Colonic mucosa (tissue), 4 donors: ENCODE measurements at regions not wholly inside any gene's neighbourhood (a gene's known extent, or its start where the extent isn't known, plus 50 kb on each side); places are given as distances from the start of the nearest gene placed in this dataset.

Experiments used
- DNase-seq: peaks from one replicate; pipeline ENCODE4 v3.0.0-alpha.2; 2020
- H3K27ac ChIP-seq: fragments of 200-600 bp; one replicate; pipeline ENCODE4 v1.8.0; 2021
- H3K27me3 ChIP-seq: fragments of 200-600 bp; one replicate; pipeline ENCODE4 v1.8.0; 2021
- H3K36me3 ChIP-seq: fragments of 200-600 bp; one replicate; pipeline ENCODE4 v1.8.0; 2021
- H3K4me1 ChIP-seq: fragments of 200-600 bp; one replicate; pipeline ENCODE4 v1.8.0; 2021; ENCODE audit warnings: mild to moderate bottlenecking
- H3K4me3 ChIP-seq: fragments of 200-600 bp; one replicate; pipeline ENCODE4 v1.8.0; 2021
- H3K9ac ChIP-seq, 2 donors: one replicate each; pipeline ENCODE4 v1.7.0; 2013; ENCODE audit warnings: control low read depth in 2 of 2, low read depth in 2 of 2, low read length in 2 of 2
- H3K9me3 ChIP-seq: fragments of 200-600 bp; one replicate; pipeline ENCODE4 v1.8.0; 2021
- intact Hi-C: fragments of 100-400 bp; cut with DNase I; formaldehyde crosslinking; loops from one replicate; pipeline ENCODE4 v1.14.1; 2022
- TF ChIP-seq, protein P1 (sequence below): fragments of 200-600 bp; IDR thresholded peaks from one replicate; pipeline ENCODE4 v1.8.0; 2022; ENCODE audit warnings: antibody characterized with exemption, mild to moderate bottlenecking
- donor health status: healthy.
- donor health status: DM: no; HTN: no; CAD: no.
- donor health status: DM: no; HTN: no; CAD: no.

DNA sequence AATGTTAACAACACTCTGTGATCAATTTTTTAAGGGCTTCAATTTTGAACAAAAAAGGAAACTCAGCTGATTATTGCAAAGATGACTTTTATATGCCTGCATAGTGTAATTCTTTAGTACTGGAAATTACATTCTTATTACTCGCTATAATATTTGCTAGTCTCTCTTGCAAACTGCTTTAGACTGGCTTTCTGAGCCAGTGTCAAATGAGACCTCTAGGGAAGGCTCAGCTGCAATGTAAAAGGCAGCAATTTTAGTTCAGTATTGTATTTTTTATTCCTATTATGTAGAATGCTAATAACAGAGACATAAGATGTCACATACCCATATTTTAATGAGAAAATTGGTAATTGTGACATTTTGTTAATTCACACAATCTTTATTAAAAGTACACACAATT lies 338.1 kb upstream of the LYPLAL1 start:
- TF ChIP-seq, protein P1, sequence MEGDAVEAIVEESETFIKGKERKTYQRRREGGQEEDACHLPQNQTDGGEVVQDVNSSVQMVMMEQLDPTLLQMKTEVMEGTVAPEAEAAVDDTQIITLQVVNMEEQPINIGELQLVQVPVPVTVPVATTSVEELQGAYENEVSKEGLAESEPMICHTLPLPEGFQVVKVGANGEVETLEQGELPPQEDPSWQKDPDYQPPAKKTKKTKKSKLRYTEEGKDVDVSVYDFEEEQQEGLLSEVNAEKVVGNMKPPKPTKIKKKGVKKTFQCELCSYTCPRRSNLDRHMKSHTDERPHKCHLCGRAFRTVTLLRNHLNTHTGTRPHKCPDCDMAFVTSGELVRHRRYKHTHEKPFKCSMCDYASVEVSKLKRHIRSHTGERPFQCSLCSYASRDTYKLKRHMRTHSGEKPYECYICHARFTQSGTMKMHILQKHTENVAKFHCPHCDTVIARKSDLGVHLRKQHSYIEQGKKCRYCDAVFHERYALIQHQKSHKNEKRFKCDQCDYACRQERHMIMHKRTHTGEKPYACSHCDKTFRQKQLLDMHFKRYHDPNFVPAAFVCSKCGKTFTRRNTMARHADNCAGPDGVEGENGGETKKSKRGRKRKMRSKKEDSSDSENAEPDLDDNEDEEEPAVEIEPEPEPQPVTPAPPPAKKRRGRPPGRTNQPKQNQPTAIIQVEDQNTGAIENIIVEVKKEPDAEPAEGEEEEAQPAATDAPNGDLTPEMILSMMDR = no peak
- Histone ChIP-seq H3K9ac (no peak overlapping the region), H3K9me3 (no peaks in the 10 kb centered on the region), H3K27me3 (no peaks in the 10 kb centered on the region), H3K36me3 (no peaks in the 10 kb centered on the region), H3K27ac (no peak overlapping the region), H3K4me1 (no peaks in the 10 kb centered on the region), H3K4me3 (no peak overlapping the region)
- no peak for DNase-seq
- intact Hi-C loops = no loop called here

DNA sequence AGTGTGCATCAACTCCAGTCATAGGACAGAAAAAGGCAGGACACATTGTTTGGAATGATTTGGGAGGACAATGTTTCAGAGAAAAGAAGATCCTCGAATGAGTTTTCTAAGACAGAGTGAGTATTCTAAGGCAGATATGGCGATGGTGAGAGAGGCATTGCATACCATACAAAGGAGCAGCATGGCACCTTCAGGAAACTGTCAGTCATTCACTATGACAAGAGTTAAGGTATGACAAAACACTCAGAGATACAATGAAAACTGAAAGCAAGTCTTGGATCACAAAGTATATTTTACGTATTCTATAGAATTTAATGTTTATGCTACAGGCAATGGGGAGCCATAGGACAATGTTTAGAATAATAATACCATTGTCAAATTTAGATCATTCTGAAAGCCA lies 337.4 kb upstream of the LYPLAL1 start:
- intact Hi-C loops = no loop called here
- DNase-seq = no peak
- no peak overlapping the region for H3K4me3 ChIP-seq
- no peaks in the 10 kb centered on the region for H3K9me3 ChIP-seq
- TF ChIP-seq, protein P1 = no peak
- H3K36me3 ChIP-seq = no peaks in the 10 kb centered on the region
- no peaks in the 10 kb centered on the region for H3K4me1 ChIP-seq
- H3K27ac ChIP-seq = no peak overlapping the region
- H3K9ac ChIP-seq = no peak overlapping the region
- no peaks in the 10 kb centered on the region for H3K27me3 ChIP-seq

DNA sequence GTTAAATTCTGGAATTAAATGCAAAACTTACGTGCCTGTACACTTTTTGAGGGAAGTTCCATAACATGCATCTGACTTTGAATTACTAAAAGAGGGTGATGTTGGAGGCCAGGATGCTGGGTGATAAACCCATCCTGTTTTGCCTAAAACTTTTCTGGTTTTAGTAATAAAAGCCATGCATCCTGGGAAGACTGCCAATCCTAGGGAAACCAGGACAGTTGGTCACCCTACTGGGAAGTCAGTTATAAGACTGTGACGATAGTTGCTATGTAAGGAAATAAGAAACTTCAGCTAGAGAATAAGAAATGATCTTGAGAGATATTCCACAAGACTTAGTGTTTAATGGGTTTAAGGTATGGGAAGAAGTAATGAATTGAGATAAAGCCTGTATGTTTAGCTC lies 336.6 kb upstream of the LYPLAL1 start:
- Histone ChIP-seq H3K4me3 (no peak overlapping the region), H3K27ac (no peak overlapping the region), H3K4me1 (no peaks in the 10 kb centered on the region), H3K9me3 (no peaks in the 10 kb centered on the region), H3K27me3 (no peaks in the 10 kb centered on the region), H3K9ac (no peak overlapping the region), H3K36me3 (no peaks in the 10 kb centered on the region)
- intact Hi-C loops = no loop called here
- TF ChIP-seq, protein P1 = no peak
- DNase-seq = no peak

DNA sequence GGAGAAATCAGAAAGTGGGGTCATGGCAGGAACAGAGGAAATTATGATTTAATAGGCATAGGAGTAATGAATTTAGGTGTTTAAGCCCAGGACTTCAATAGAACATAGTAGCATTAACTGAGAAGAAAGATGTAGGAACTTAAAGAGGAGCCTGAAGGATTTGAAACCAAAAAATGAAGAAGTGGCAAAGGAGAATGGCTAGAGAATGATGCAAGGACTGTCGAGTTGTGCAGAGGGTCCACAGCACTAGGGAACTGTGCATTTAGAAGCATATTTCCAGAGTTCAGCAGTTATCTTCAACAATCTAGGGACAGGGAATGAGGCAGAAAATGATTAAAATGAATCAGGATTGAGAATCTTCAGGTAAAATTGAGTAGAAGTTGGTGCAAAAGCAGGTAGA lies 328.1 kb upstream of the LYPLAL1 start:
- H3K27me3 ChIP-seq = no peaks in the 10 kb centered on the region
- intact Hi-C loops = no loop called here
- no peaks in the 10 kb centered on the region for H3K4me1 ChIP-seq
- no peaks in the 10 kb centered on the region for H3K9me3 ChIP-seq
- DNase-seq = no peak
- no peak overlapping the region for H3K9ac ChIP-seq
- no peak overlapping the region for H3K4me3 ChIP-seq
- TF ChIP-seq, protein P1 = no peak
- H3K36me3 ChIP-seq = no peaks in the 10 kb centered on the region
- H3K27ac ChIP-seq = no peak overlapping the region

DNA sequence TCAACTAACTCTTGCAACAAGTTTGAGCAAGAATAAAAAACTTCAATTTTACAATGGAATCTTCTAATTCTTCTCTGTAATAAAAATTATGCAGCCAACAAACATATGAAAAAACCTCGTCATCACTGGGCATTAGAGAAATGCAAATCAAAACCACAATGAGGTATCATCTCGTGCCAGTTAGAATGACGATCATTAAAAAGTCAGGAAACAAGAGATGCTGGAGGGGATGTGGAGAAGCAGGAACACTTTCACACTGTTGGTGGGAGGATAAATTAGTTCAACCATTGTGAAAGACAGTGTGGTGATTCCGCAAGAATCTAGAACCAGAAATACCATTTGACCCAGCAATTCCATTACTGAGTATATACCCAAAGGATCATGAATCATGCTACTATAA lies 327.5 kb upstream of the LYPLAL1 start:
- intact Hi-C loops = no loop called here
- H3K27ac ChIP-seq = no peak overlapping the region
- H3K4me3 ChIP-seq = no peak overlapping the region
- no peak overlapping the region for H3K9ac ChIP-seq
- no peaks in the 10 kb centered on the region for H3K27me3 ChIP-seq
- no peaks in the 10 kb centered on the region for H3K9me3 ChIP-seq
- H3K4me1 ChIP-seq = no peaks in the 10 kb centered on the region
- TF ChIP-seq, protein P1 = no peak
- DNase-seq = no peak
- H3K36me3 ChIP-seq = no peaks in the 10 kb centered on the region
